ENCODE measurements at regions not wholly inside any gene's neighbourhood (a gene's known extent, or its start where the extent isn't known, plus 50 kb on each side); places are given as distances from the start of the nearest gene placed in this dataset.
"Not testable (repeated sequence)": the region's sequence is repeated elsewhere in the genome, so short reads cannot be mapped to it uniquely, and the experiment has no call there.

GRCh38 chr6:150741633-150742200 lies 123.8 kb upstream of the MTHFD1L start:
- POLR2A ChIA-PET, result no interaction called here
- H3K27me3 Mint-ChIP-seq, result peaks cover 10% of the 10 kb centered on the region
- no peaks in the 10 kb centered on the region for H3K36me3 Mint-ChIP-seq (ENCODE audit: low read depth)

GRCh38 chr6:150744522-150745260 lies 120.8 kb upstream of the MTHFD1L start:
- DNase-seq, result no peak
- H3K9me3 Mint-ChIP-seq, result no peaks in the 10 kb centered on the region
- POLR2A ChIA-PET, result no interaction called here

More at GRCh38 chr6:150741633-150742200, 123.8 kb upstream of the MTHFD1L start:
- no peak overlapping the region for H3K4me3 Mint-ChIP-seq
- no peaks in the 10 kb centered on the region for H3K4me1 Mint-ChIP-seq
- CTCF ChIA-PET, result interaction anchor here (0.9 to 2.1 kb wide), 4 partner anchors 14 to 324 kb away, joined by 3 to 11 read pairs (median 3); no protein-coding TSS in a partner anchor
- no peaks in the 10 kb centered on the region for H3K9me3 Mint-ChIP-seq
- H3K27ac Mint-ChIP-seq, result no peak overlapping the region
- DNase-seq, result no peak

GRCh38 chr6:150745896-150746295 lies 119.6 kb upstream of the MTHFD1L start:
- CTCF ChIA-PET, result no interaction called here

More at GRCh38 chr6:150744522-150745260, 120.8 kb upstream of the MTHFD1L start:
- Mint-ChIP-seq H3K27me3 (peaks cover 15% of the 10 kb centered on the region), H3K27ac (no peak overlapping the region), H3K36me3 (ENCODE audit: low read depth) (no peaks in the 10 kb centered on the region), H3K4me3 (no peak overlapping the region), H3K4me1 (no peaks in the 10 kb centered on the region)
- CTCF ChIA-PET, result no interaction called here

GRCh38 chr6:150747155-150747554 lies 118.3 kb upstream of the MTHFD1L start:
- Mint-ChIP-seq H3K4me1 (no peaks in the 10 kb centered on the region), H3K27ac (no peak overlapping the region), H3K36me3 (ENCODE audit: low read depth) (no peaks in the 10 kb centered on the region), H3K4me3 (no peak overlapping the region), H3K9me3 (no peaks in the 10 kb centered on the region), H3K27me3 (peaks cover 9% of the 10 kb centered on the region)
- no peak for DNase-seq
- ChIA-PET CTCF (no interaction called here), POLR2A (no interaction called here)

More at GRCh38 chr6:150745896-150746295, 119.6 kb upstream of the MTHFD1L start:
- no peak overlapping the region for H3K27ac Mint-ChIP-seq
- H3K4me1 Mint-ChIP-seq, result no peaks in the 10 kb centered on the region
- H3K27me3 Mint-ChIP-seq, result peaks cover 11% of the 10 kb centered on the region
- no peaks in the 10 kb centered on the region for H3K9me3 Mint-ChIP-seq
- no peak for DNase-seq
- no peak overlapping the region for H3K4me3 Mint-ChIP-seq
- no peaks in the 10 kb centered on the region for H3K36me3 Mint-ChIP-seq (ENCODE audit: low read depth)
- POLR2A ChIA-PET, result no interaction called here

- CTCF ChIA-PET, result interaction anchor here (0.8 kb wide), 1 partner anchor 47 kb away, joined by 3 read pairs; no protein-coding TSS in a partner anchor
- Mint-ChIP-seq H3K9me3 (no peaks in the 10 kb centered on the region), H3K4me3 (no peak overlapping the region), H3K36me3 (ENCODE audit: low read depth) (no peaks in the 10 kb centered on the region), H3K4me1 (no peaks in the 10 kb centered on the region), H3K27ac (no peak overlapping the region), H3K27me3 (peaks cover 12% of the 10 kb centered on the region)
- POLR2A ChIA-PET, result no interaction called here
- no peak for DNase-seq
Measured at GRCh38 chr6:150749091-150749670, 116.3 kb upstream of the MTHFD1L start.

- POLR2A ChIA-PET, result no interaction called here
- Mint-ChIP-seq H3K4me3 (no peak overlapping the region), H3K9me3 (no peaks in the 10 kb centered on the region), H3K4me1 (no peaks in the 10 kb centered on the region), H3K36me3 (ENCODE audit: low read depth) (no peaks in the 10 kb centered on the region), H3K27me3 (peaks cover 10% of the 10 kb centered on the region), H3K27ac (no peak overlapping the region)
- CTCF ChIA-PET, result no interaction called here
- DNase-seq, result no peak
Measured at GRCh38 chr6:150751296-150751695, 114.2 kb upstream of the MTHFD1L start.

- no peak for DNase-seq
- CTCF ChIA-PET, result no interaction called here
- Mint-ChIP-seq H3K9me3 (no peaks in the 10 kb centered on the region), H3K27ac (no peak overlapping the region), H3K36me3 (ENCODE audit: low read depth) (no peaks in the 10 kb centered on the region), H3K4me3 (no peak overlapping the region), H3K4me1 (no peaks in the 10 kb centered on the region), H3K27me3 (peaks cover 6% of the 10 kb centered on the region)
- POLR2A ChIA-PET, result no interaction called here
Measured at GRCh38 chr6:150752409-150752808, 113.1 kb upstream of the MTHFD1L start.

- DNase-seq, result no peak
- POLR2A ChIA-PET, result no interaction called here
Measured at GRCh38 chr6:150753371-150754064, 112.0 kb upstream of the MTHFD1L start.

GRCh38 chr6:150755042-150755441 lies 110.5 kb upstream of the MTHFD1L start:
- no peaks in the 10 kb centered on the region for H3K4me1 Mint-ChIP-seq
- H3K4me3 Mint-ChIP-seq, result no peak overlapping the region
- H3K27me3 Mint-ChIP-seq, result peaks cover 4% of the 10 kb centered on the region
- no peaks in the 10 kb centered on the region for H3K9me3 Mint-ChIP-seq
- H3K36me3 Mint-ChIP-seq (ENCODE audit: low read depth), result no peaks in the 10 kb centered on the region
- CTCF ChIA-PET, result no interaction called here
- DNase-seq, result no peak
- POLR2A ChIA-PET, result no interaction called here
- no peak overlapping the region for H3K27ac Mint-ChIP-seq

More at GRCh38 chr6:150753371-150754064, 112.0 kb upstream of the MTHFD1L start:
- Mint-ChIP-seq H3K4me3 (no peak overlapping the region), H3K4me1 (no peaks in the 10 kb centered on the region), H3K36me3 (ENCODE audit: low read depth) (no peaks in the 10 kb centered on the region), H3K27me3 (peaks cover 4% of the 10 kb centered on the region), H3K27ac (no peak overlapping the region), H3K9me3 (no peaks in the 10 kb centered on the region)
- CTCF ChIA-PET, result no interaction called here

GRCh38 chr6:150755524-150755923 lies 110.0 kb upstream of the MTHFD1L start:
- Mint-ChIP-seq H3K27ac (no peak overlapping the region), H3K9me3 (no peaks in the 10 kb centered on the region), H3K4me1 (no peaks in the 10 kb centered on the region), H3K4me3 (no peak overlapping the region), H3K36me3 (ENCODE audit: low read depth) (no peaks in the 10 kb centered on the region), H3K27me3 (peaks cover 4% of the 10 kb centered on the region)
- no peak for DNase-seq
- POLR2A ChIA-PET, result no interaction called here
- CTCF ChIA-PET, result no interaction called here

GRCh38 chr6:150756173-150756572 lies 109.3 kb upstream of the MTHFD1L start:
- Mint-ChIP-seq H3K27me3 (peaks cover 4% of the 10 kb centered on the region), H3K9me3 (no peaks in the 10 kb centered on the region), H3K4me3 (no peak overlapping the region), H3K4me1 (no peaks in the 10 kb centered on the region), H3K27ac (no peak overlapping the region), H3K36me3 (ENCODE audit: low read depth) (no peaks in the 10 kb centered on the region)
- ChIA-PET POLR2A (no interaction called here), CTCF (no interaction called here)
- no peak for DNase-seq

GRCh38 chr6:150757807-150758206 lies 107.7 kb upstream of the MTHFD1L start:
- DNase-seq; POLR2A ChIA-PET; H3K36me3 Mint-ChIP-seq (ENCODE audit: low read depth); H3K27me3 Mint-ChIP-seq; H3K4me1 Mint-ChIP-seq; H3K27ac Mint-ChIP-seq; H3K9me3 Mint-ChIP-seq; H3K4me3 Mint-ChIP-seq: not testable (repeated sequence)
- CTCF ChIA-PET, result interaction anchor here (0.6 kb wide), 1 partner anchor 242 kb away, joined by 6 read pairs; no protein-coding TSS in a partner anchor

- H3K27me3 Mint-ChIP-seq, result no peaks in the 10 kb centered on the region
- ChIA-PET CTCF (no interaction called here), POLR2A (no interaction called here)
- no peaks in the 10 kb centered on the region for H3K4me1 Mint-ChIP-seq
- H3K27ac Mint-ChIP-seq, result no peak overlapping the region
- H3K9me3 Mint-ChIP-seq, result no peaks in the 10 kb centered on the region
- DNase-seq, result no peak
- H3K36me3 Mint-ChIP-seq (ENCODE audit: low read depth), result no peaks in the 10 kb centered on the region
- H3K4me3 Mint-ChIP-seq, result no peak overlapping the region
Measured at GRCh38 chr6:150759483-150759882, 106.0 kb upstream of the MTHFD1L start.
